SK-N-SH treated with all-trans-retinoic acid at 6 μM for 48 hours (cell line): ENCODE measurements at regions not wholly inside any gene's neighbourhood (a gene's known extent, or its start where the extent isn't known, plus 50 kb on each side); places are given as distances from the start of the nearest gene placed in this dataset.

ENCODE experiments used
- ATAC-seq: fragments of 200-7000 bp; cut with Tn5 transposase; 3 replicates; pipeline ENCODE4 v1.9.1; 2020; ENCODE audit warnings: mild to moderate bottlenecking, moderate library complexity
- BACH2 ChIP-seq: fragments of 250-450 bp; sonication (Bioruptor Pico); IDR thresholded peaks from 2 replicates; pipeline ENCODE4 v1.9.0; 2021; ENCODE audit warnings: mild to moderate bottlenecking, borderline replicate concordance
- CSDC2 ChIP-seq: fragments of 250-450 bp; sonication (Bioruptor Pico); IDR thresholded peaks from 2 replicates; pipeline ENCODE4 v1.5.0; 2020; ENCODE audit warnings: mild to moderate bottlenecking, moderate library complexity
- CSRNP3 ChIP-seq: fragments of 250-450 bp; sonication (Bioruptor Pico); IDR thresholded peaks from 2 replicates; pipeline ENCODE4 v1.5.1; 2021; ENCODE audit warnings: mild to moderate bottlenecking, moderate library complexity
- ESRRG ChIP-seq: fragments of 250-450 bp; sonication (Bioruptor Pico); IDR thresholded peaks from 2 replicates; pipeline ENCODE4 v1.6.1; 2021; ENCODE audit warnings: mild to moderate bottlenecking
- GLIS3 ChIP-seq: fragments of 250-450 bp; sonication (Bioruptor Pico); IDR thresholded peaks from 2 replicates; pipeline ENCODE4 v1.5.0; 2020; ENCODE audit warnings: mild to moderate bottlenecking, moderate library complexity
- ISL1 ChIP-seq: fragments of 250-450 bp; sonication (Bioruptor Pico); IDR thresholded peaks from 2 replicates; pipeline ENCODE4 v2.1.2; 2022; ENCODE audit warnings: mild to moderate bottlenecking, moderate library complexity
- OSR1 ChIP-seq: fragments of 250-450 bp; sonication (Bioruptor Pico); IDR thresholded peaks from 2 replicates; pipeline ENCODE4 v1.8.0; 2022; ENCODE audit warnings: moderate library complexity, mild to moderate bottlenecking, inconsistent platforms
- PATZ1 ChIP-seq: fragments of 250-450 bp; sonication (Bioruptor Pico); IDR thresholded peaks from 2 replicates; pipeline ENCODE4 v1.8.0; 2020; ENCODE audit warnings: mild to moderate bottlenecking, moderate library complexity, borderline replicate concordance
- POU6F1 ChIP-seq: fragments of 250-450 bp; sonication (Bioruptor Pico); IDR thresholded peaks from 2 replicates; pipeline ENCODE4 v1.8.0; 2021; ENCODE audit warnings: low read depth, mild to moderate bottlenecking, moderate library complexity, borderline replicate concordance
- PPARA ChIP-seq: fragments of 250-450 bp; sonication (Bioruptor Pico); IDR thresholded peaks from 2 replicates; pipeline ENCODE4 v1.5.0; 2020; ENCODE audit warnings: mild to moderate bottlenecking, borderline replicate concordance
- RARB ChIP-seq: fragments of 250-450 bp; sonication (Bioruptor Pico); IDR thresholded peaks from 2 replicates; pipeline ENCODE4 v1.8.0; 2021; ENCODE audit warnings: mild to moderate bottlenecking, moderate library complexity
- SNAI2 ChIP-seq: fragments of 250-450 bp; sonication (Bioruptor Pico); IDR thresholded peaks from 2 replicates; pipeline ENCODE4 v1.5.0; 2020; ENCODE audit warnings: mild to moderate bottlenecking, moderate library complexity
- TCF4 ChIP-seq: fragments of 250-450 bp; sonication (Bioruptor Pico); IDR thresholded peaks from 2 replicates; pipeline ENCODE4 v1.8.0; 2021; ENCODE audit warnings: mild to moderate bottlenecking, moderate library complexity, borderline replicate concordance
- TSHZ2 ChIP-seq: fragments of 250-450 bp; sonication (Bioruptor Pico); IDR thresholded peaks from 2 replicates; pipeline ENCODE4 v1.5.0; 2020; ENCODE audit warnings: mild to moderate bottlenecking, moderate library complexity
- ZC3H10 ChIP-seq: fragments of 250-450 bp; sonication (Bioruptor Pico); IDR thresholded peaks from 2 replicates; pipeline ENCODE4 v1.5.1; 2021; ENCODE audit warnings: mild to moderate bottlenecking, moderate library complexity
- ZFP3 ChIP-seq: fragments of 250-450 bp; sonication (Bioruptor Pico); IDR thresholded peaks from 2 replicates; pipeline ENCODE4 v1.5.0; 2020; ENCODE audit warnings: mild to moderate bottlenecking, moderate library complexity
- ZFP30 ChIP-seq: fragments of 450-650 bp; formaldehyde crosslinking; IDR thresholded peaks from 2 replicates; pipeline ENCODE4 v1.5.0; 2022; ENCODE audit warnings: mild to moderate bottlenecking, moderate library complexity
- ZNF565 ChIP-seq: fragments of 450-650 bp; formaldehyde crosslinking; conservative IDR thresholded peaks from 2 replicates; pipeline ENCODE4 v1.5.0; 2020; ENCODE audit warnings: low read depth, mild to moderate bottlenecking, moderate library complexity
- ZNF70 ChIP-seq: fragments of 450-650 bp; formaldehyde crosslinking; IDR thresholded peaks from 2 replicates; pipeline ENCODE4 v1.5.0; 2020; ENCODE audit warnings: mild to moderate bottlenecking, moderate library complexity
- ZNF8 ChIP-seq: fragments of 450-650 bp; formaldehyde crosslinking; IDR thresholded peaks from 2 replicates; pipeline ENCODE4 v1.5.0; 2020; ENCODE audit warnings: mild to moderate bottlenecking, moderate library complexity

GRCh38 chr7:52233248-52233647, 802.2 kb upstream of the POM121L12 start:
- ATAC-seq = no peak
- TF ChIP-seq TCF4 (CRISPR knock-in tag) = no peak
- no peak for TF ChIP-seq BACH2 (CRISPR knock-in tag)
- no peak for TF ChIP-seq RARB (CRISPR knock-in tag)
- no peak for TF ChIP-seq ZNF565 (CRISPR knock-in tag)
- no peak for TF ChIP-seq ISL1 (CRISPR knock-in tag)

GRCh38 chr7:52211930-52212329, 823.5 kb upstream of the POM121L12 start:
- no peak for ATAC-seq
- TF ChIP-seq CSDC2 (CRISPR knock-in tag) (no peak), ZNF70 (CRISPR knock-in tag) (no peak), GLIS3 (CRISPR knock-in tag) (no peak), ZFP30 (CRISPR knock-in tag) (no peak)

- TF ChIP-seq ESRRG (CRISPR knock-in tag) (no peak), TSHZ2 (CRISPR knock-in tag) (peak; percentile 10; the same call in 1 of the 2 replicates)
- TF ChIP-seq, all 23 proteins: peak for 1
Observed at GRCh38 chr7:52209614-52210013, 825.8 kb upstream of the POM121L12 start.

GRCh38 chr7:52197221-52197620, 838.2 kb upstream of the POM121L12 start:
- no peak for ATAC-seq
- TF ChIP-seq ZNF8 (CRISPR knock-in tag) = no peak
- TF ChIP-seq RARB (CRISPR knock-in tag) = no peak
- no peak for TF ChIP-seq GLIS3 (CRISPR knock-in tag)
- TF ChIP-seq TCF4 (CRISPR knock-in tag) = no peak
- no peak for TF ChIP-seq BACH2 (CRISPR knock-in tag)
- TF ChIP-seq POU6F1 (CRISPR knock-in tag) = no peak
- TF ChIP-seq ZFP30 (CRISPR knock-in tag) = no peak
- no peak for TF ChIP-seq OSR1 (CRISPR knock-in tag)
- TF ChIP-seq ESRRG (CRISPR knock-in tag) = no peak

More at GRCh38 chr7:52209614-52210013, 825.8 kb upstream of the POM121L12 start:
- ATAC-seq = no peak

- TF ChIP-seq OSR1 (CRISPR knock-in tag) = no peak
- no peak for TF ChIP-seq POU6F1 (CRISPR knock-in tag)
- ATAC-seq = no peak
Observed at GRCh38 chr7:52195664-52196063, 839.8 kb upstream of the POM121L12 start.

GRCh38 chr7:52189153-52189778, 846.2 kb upstream of the POM121L12 start:
- TF ChIP-seq ZC3H10 (CRISPR knock-in tag) (no peak), RARB (CRISPR knock-in tag) (no peak), PATZ1 (no peak), ESRRG (CRISPR knock-in tag) (no peak), SNAI2 (CRISPR knock-in tag) (no peak), PPARA (CRISPR knock-in tag) (no peak), CSRNP3 (no peak), POU6F1 (CRISPR knock-in tag) (no peak), ZFP3 (CRISPR knock-in tag) (no peak), BACH2 (CRISPR knock-in tag) (no peak), TCF4 (CRISPR knock-in tag) (no peak), CSDC2 (CRISPR knock-in tag) (no peak)
- no peak for ATAC-seq
